GM12875 (cell line): ENCODE measurements at regions not wholly inside any gene's neighbourhood (a gene's known extent, or its start where the extent isn't known, plus 50 kb on each side); places are given as distances from the start of the nearest gene placed in this dataset.

ENCODE experiments used
- H3K4me3 ChIP-seq: one replicate; pipeline ENCODE4 v1.5.1; 2011; ENCODE audit warnings: low read depth, low read length, control low read depth
- CTCF ChIP-seq: IDR thresholded peaks from 2 replicates; pipeline ENCODE4 v1.5.1; 2011; ENCODE audit warnings: low read depth, mild to moderate bottlenecking, control low read depth, inconsistent platforms, low read length, moderate library complexity, borderline replicate concordance; ENCODE audit not compliant: insufficient read depth

- H3K4me3 ChIP-seq: no peak overlapping the region
- TF ChIP-seq CTCF: no peak
Measured at GRCh38 chr1:91176250-91176649, 154.4 kb upstream of the ZNF644 start.

- no peak for TF ChIP-seq CTCF
- no peak overlapping the region for H3K4me3 ChIP-seq
Measured at GRCh38 chr1:91174734-91175133, 152.9 kb upstream of the ZNF644 start.

GRCh38 chr1:91173346-91173890, 151.6 kb upstream of the ZNF644 start:
- no peak overlapping the region for H3K4me3 ChIP-seq
- no peak for TF ChIP-seq CTCF

- TF ChIP-seq CTCF: no peak
- H3K4me3 ChIP-seq: no peak overlapping the region
Measured at GRCh38 chr1:91172541-91172940, 150.7 kb upstream of the ZNF644 start.

- H3K4me3 ChIP-seq: no peak overlapping the region
- no peak for TF ChIP-seq CTCF
Measured at GRCh38 chr1:91171898-91172297, 150.1 kb upstream of the ZNF644 start.

- no peak for TF ChIP-seq CTCF
- H3K4me3 ChIP-seq: no peak overlapping the region
Measured at GRCh38 chr1:91170571-91170970, 148.7 kb upstream of the ZNF644 start.

GRCh38 chr1:91166106-91166712, 144.4 kb upstream of the ZNF644 start:
- peak; percentile 73 for TF ChIP-seq CTCF
- H3K4me3 ChIP-seq: no peak overlapping the region
